HepG2 (cell line): ENCODE measurements at regions not wholly inside any gene's neighbourhood (a gene's known extent, or its start where the extent isn't known, plus 50 kb on each side); places are given as distances from the start of the nearest gene placed in this dataset.

Source experiments
- ATAC-seq: fragments of 200-7000 bp; cut with Tn5 transposase; 3 replicates; pipeline ENCODE4 v1.9.1; 2020; ENCODE audit warnings: mild to moderate bottlenecking, moderate library complexity
- BruUV-seq: library from RNA; stranded (reverse); fragments of 400-500 nt; replicated peaks from 2 replicates; lab custom pipeline; 2021; lab: Mats Ljungman, UMichigan
- CTCF ChIA-PET: fragments of 300-600 bp; formaldehyde crosslinking; extraction: SDS; loops from one replicate; lab custom pipeline; 2021; ENCODE audit warnings: low total read pairs, inconsistent platforms, low intra/inter-chr PET ratio; lab: Yijun Ruan, JAX
- POLR2A ChIA-PET: fragments of 350-600 bp; sonication (Branson Sonifier 250); formaldehyde crosslinking; loops from one replicate; lab custom pipeline; 2020; ENCODE audit warnings: antibody characterized with exemption, inconsistent platforms; lab: Yijun Ruan, JAX
- DNase-seq: peaks from one replicate; pipeline ENCODE4 v3.0.0-alpha.2; 2015; ENCODE audit warnings: low spot score
- FAIRE-seq: peaks from 3 replicates; lab custom pipeline; 2011; peaks lifted over from hg19 to GRCh38; lab: Jason Lieb, UNC
- H2AFZ ChIP-seq: one replicate; pipeline ENCODE4 v1.6.1; 2011; ENCODE audit warnings: low read length, inconsistent platforms
- H3K27ac ChIP-seq: fragments of 300-600 bp; 3 replicates; pipeline ENCODE4 v1.8.0; 2011; ENCODE audit warnings: mixed run types, mild to moderate bottlenecking, mixed read lengths, low read length, inconsistent platforms; ENCODE audit not compliant: insufficient read depth; ENCODE audit errors: extremely low read length
- H3K27me3 ChIP-seq, 2 experiments: fragments of 200-600 bp in 1 of 2; 2 replicates in 1 of 2; 3 replicates in 1 of 2; pipeline versions ENCODE4 v1.6.0 to v1.8.0; 2011; ENCODE audit warnings: low read length in 2 of 2, mild to moderate bottlenecking in 2 of 2, moderate library complexity in 2 of 2, inconsistent platforms in 1 of 2; ENCODE audit not compliant: insufficient read depth in 2 of 2, control insufficient read depth in 1 of 2
- H3K36me3 ChIP-seq, 2 experiments: fragments of 200-600 bp in 1 of 2; replicated peaks in 1 of 2; 2 replicates in 1 of 2; 3 replicates in 1 of 2; pipeline versions ENCODE4 v1.5.1 to v1.8.0; 2011; ENCODE audit warnings: low read length in 2 of 2, inconsistent platforms in 1 of 2; ENCODE audit not compliant: insufficient read depth in 2 of 2, control insufficient read depth in 1 of 2
- H3K4me1 ChIP-seq: 2 replicates; pipeline ENCODE4 v1.5.1; 2012; ENCODE audit warnings: low read length, inconsistent platforms; ENCODE audit not compliant: insufficient read depth
- H3K4me2 ChIP-seq: 2 replicates; pipeline ENCODE4 v1.6.0; 2011; ENCODE audit warnings: low read depth, low read length, inconsistent platforms
- H3K4me3 ChIP-seq, 3 experiments: fragments of 200-600 bp in 1 of 3; sonication (generic), shearing (Covaris generic) in 1 of 3; replicated peaks in 1 of 3; 2 replicates each; pipeline ENCODE4 v1.5.1; 2011 to 2016; ENCODE audit warnings: low read length in 3 of 3, inconsistent platforms in 2 of 3, low read depth in 2 of 3, mild to moderate bottlenecking in 2 of 3, control low read depth in 1 of 3, mixed read lengths in 1 of 3; ENCODE audit not compliant: insufficient read depth in 1 of 3
- H3K79me2 ChIP-seq: one replicate; pipeline ENCODE4 v1.6.1; 2011; ENCODE audit warnings: low read length, inconsistent platforms; ENCODE audit not compliant: insufficient read depth
- H3K9ac ChIP-seq: 2 replicates; pipeline ENCODE4 v1.6.0; 2011; ENCODE audit warnings: mild to moderate bottlenecking, low read depth, low read length, inconsistent platforms; ENCODE audit not compliant: insufficient read depth
- H3K9me3 ChIP-seq: 2 replicates; pipeline ENCODE4 v1.5.1; 2012; ENCODE audit warnings: mild to moderate bottlenecking, low read length
- H4K20me1 ChIP-seq: 2 replicates; pipeline ENCODE4 v1.6.0; 2011; ENCODE audit warnings: inconsistent platforms, mild to moderate bottlenecking, low read length, moderate library complexity; ENCODE audit not compliant: insufficient read depth
- ATM ChIP-seq: fragments of 450-650 bp; IDR thresholded peaks from 2 replicates; pipeline ENCODE4 v1.7.1; 2017; ENCODE audit warnings: mild to moderate bottlenecking, borderline replicate concordance
- ATRX ChIP-seq: sonication (generic); formaldehyde crosslinking; IDR thresholded peaks from 2 replicates; pipeline ENCODE4 v1.4.0; 2020; ENCODE audit warnings: missing genetic modification reagents, borderline replicate concordance
- EHMT2 ChIP-seq: fragments of 200-600 bp; sonication (generic); IDR thresholded peaks from 2 replicates; pipeline ENCODE4 v1.7.0; 2017; ENCODE audit warnings: antibody characterized with exemption, low read depth, low read length, borderline replicate concordance
- GATAD2A ChIP-seq: IDR thresholded peaks from 2 replicates; pipeline ENCODE4 v1.6.1; 2016
- GLI4 ChIP-seq: sonication (generic); formaldehyde crosslinking; IDR thresholded peaks from 2 replicates; pipeline ENCODE4 v1.5.1; 2020; ENCODE audit warnings: missing genetic modification reagents, mild to moderate bottlenecking, moderate library complexity, borderline replicate concordance
- HMG20A ChIP-seq: IDR thresholded peaks from 2 replicates; pipeline ENCODE4 v1.6.1; 2016; ENCODE audit warnings: borderline replicate concordance
- MIER2 ChIP-seq: IDR thresholded peaks from 2 replicates; pipeline ENCODE4 v1.6.1; 2016; ENCODE audit warnings: missing biosample characterization, missing genetic modification reagents
- MTF1 ChIP-seq: sonication (generic); formaldehyde crosslinking; IDR thresholded peaks from 2 replicates; pipeline ENCODE4 v1.5.0; 2020; ENCODE audit warnings: missing genetic modification reagents
- NFYB ChIP-seq: sonication (generic); formaldehyde crosslinking; IDR thresholded peaks from 2 replicates; pipeline ENCODE4 v1.4.0; 2020; ENCODE audit warnings: missing genetic modification reagents
- STAT5B ChIP-seq: sonication (generic); formaldehyde crosslinking; IDR thresholded peaks from 2 replicates; pipeline ENCODE4 v1.4.0; 2020; ENCODE audit warnings: missing genetic modification reagents
- ZBTB7B ChIP-seq: sonication (generic); formaldehyde crosslinking; IDR thresholded peaks from 2 replicates; pipeline ENCODE4 v1.4.0; 2020; ENCODE audit warnings: missing genetic modification reagents
- ZNF572 ChIP-seq: sonication (generic); formaldehyde crosslinking; IDR thresholded peaks from 2 replicates; pipeline ENCODE4 v1.5.1; 2020; ENCODE audit warnings: mild to moderate bottlenecking, missing genetic modification reagents
- ZNF777 ChIP-seq: sonication (generic); formaldehyde crosslinking; IDR thresholded peaks from 2 replicates; pipeline ENCODE4 v1.4.0; 2020; ENCODE audit warnings: missing genetic modification reagents
- WGBS: methylation state at CpG from one replicate; pipeline ENCODE4 v1.1.6; 2017; ENCODE audit warnings: low lambda C conversion rate; 5-methylcytosine and 5-hydroxymethylcytosine counted together
- in situ Hi-C: cut with HindIII; loops from 2 replicates; pipeline ENCODE4 v1.10.0; 2017; ENCODE audit warnings: low pct_unique_long_range_greater_than_20kb; ENCODE audit not compliant: extremely low pct_ligation_motif_present
- intact Hi-C: fragments of 100-400 bp; cut with micrococcal nuclease; formaldehyde crosslinking; loops from one replicate; pipeline ENCODE4 v1.10.0; 2022; ENCODE audit not compliant: unreplicated experiment
- TF ChIP-seq, protein P1 (sequence below): sonication (generic); formaldehyde crosslinking; IDR thresholded peaks from 2 replicates; pipeline ENCODE4 v1.5.0; 2020; ENCODE audit warnings: mild to moderate bottlenecking, missing genetic modification reagents
- TF ChIP-seq, protein P2 (sequence below): sonication (generic); formaldehyde crosslinking; IDR thresholded peaks from 2 replicates; pipeline ENCODE4 v1.5.0; 2020; ENCODE audit warnings: missing genetic modification reagents, mild to moderate bottlenecking, borderline replicate concordance
- TF ChIP-seq, protein P3 (sequence below): sonication (generic); formaldehyde crosslinking; IDR thresholded peaks from 2 replicates; pipeline ENCODE4 v1.5.1; 2020; ENCODE audit warnings: mild to moderate bottlenecking, missing genetic modification reagents, borderline replicate concordance
- TF ChIP-seq, protein P4 (sequence below): sonication (generic); formaldehyde crosslinking; IDR thresholded peaks from 2 replicates; pipeline ENCODE4 v1.9.0; 2021; ENCODE audit warnings: missing genetic modification reagents, mild to moderate bottlenecking, borderline replicate concordance

DNA sequence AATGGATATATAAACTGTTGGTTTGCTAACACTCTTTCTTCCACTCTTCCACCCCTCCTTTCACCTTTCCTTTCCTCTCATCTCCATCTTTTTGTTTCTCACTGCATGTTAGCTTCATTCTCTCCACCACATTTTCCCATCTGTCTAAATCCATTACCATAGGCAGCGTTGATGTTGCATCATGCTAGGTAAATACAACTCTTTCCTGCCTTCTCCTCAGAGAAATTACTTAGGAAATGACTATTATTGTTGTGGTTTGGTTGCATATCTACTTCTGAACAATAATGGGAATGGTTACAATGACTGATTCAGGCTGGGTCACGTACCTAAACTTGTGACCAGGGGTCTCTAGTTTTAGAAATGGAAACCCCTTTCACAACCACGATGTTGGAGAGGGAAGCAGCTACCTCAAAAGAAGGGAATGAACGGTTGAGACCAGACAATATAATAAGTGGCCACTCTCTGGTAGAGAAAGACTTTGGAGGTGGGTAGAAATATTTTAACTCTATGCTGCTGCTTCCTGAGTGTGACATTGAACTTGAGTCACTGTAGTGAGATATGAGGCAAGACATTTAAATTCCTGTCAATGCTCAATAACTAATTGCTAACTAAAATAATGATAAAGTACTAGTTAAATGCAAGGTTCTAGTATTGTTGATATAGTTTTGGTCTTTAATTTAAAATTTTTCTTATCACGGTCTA is 314.1 kb upstream of the TGFBR2 start:
- ChIA-PET CTCF (no interaction called here), POLR2A (interaction anchor here (1.3 to 1.9 kb wide), 2 partner anchors 16 to 33 kb away, joined by 4 to 5 read pairs; no protein-coding TSS in a partner anchor)
- BruUV-seq: no TSS peak
- intact Hi-C loops: loop anchor here (5.0 kb wide), 1 partner anchor 35 kb away; no protein-coding TSS in a partner anchor
- Histone ChIP-seq H4K20me1 (no peaks in the 10 kb centered on the region), H3K4me3 (no peak overlapping the region), H3K4me2 (no peak overlapping the region), H2AFZ (no peak overlapping the region), H3K4me1 (peaks cover 65% of the 10 kb centered on the region), H3K27ac (peak overlapping the region; percentile 4), H3K9me3 (no peaks in the 10 kb centered on the region), H3K9ac (no peak overlapping the region), H3K27me3 (no peaks in the 10 kb centered on the region), H3K36me3 (no peaks in the 10 kb centered on the region), H3K79me2 (no peaks in the 10 kb centered on the region)
- in situ Hi-C loops: no loop called here
- ATAC-seq (no peak), FAIRE-seq (no peak), DNase-seq (peak; percentile 65)
- WGBS: 79% methylated on average over 5 of the region's 5 CpGs
- peak; percentile 88 for TF ChIP-seq HMG20A
- TF ChIP-seq ATRX: no peak
- TF ChIP-seq, protein P1, sequence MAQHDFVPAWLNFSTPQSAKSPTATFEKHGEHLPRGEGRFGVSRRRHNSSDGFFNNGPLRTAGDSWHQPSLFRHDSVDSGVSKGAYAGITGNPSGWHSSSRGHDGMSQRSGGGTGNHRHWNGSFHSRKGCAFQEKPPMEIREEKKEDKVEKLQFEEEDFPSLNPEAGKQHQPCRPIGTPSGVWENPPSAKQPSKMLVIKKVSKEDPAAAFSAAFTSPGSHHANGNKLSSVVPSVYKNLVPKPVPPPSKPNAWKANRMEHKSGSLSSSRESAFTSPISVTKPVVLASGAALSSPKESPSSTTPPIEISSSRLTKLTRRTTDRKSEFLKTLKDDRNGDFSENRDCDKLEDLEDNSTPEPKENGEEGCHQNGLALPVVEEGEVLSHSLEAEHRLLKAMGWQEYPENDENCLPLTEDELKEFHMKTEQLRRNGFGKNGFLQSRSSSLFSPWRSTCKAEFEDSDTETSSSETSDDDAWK (CRISPR knock-in tag): no peak
- TF ChIP-seq, protein P2, sequence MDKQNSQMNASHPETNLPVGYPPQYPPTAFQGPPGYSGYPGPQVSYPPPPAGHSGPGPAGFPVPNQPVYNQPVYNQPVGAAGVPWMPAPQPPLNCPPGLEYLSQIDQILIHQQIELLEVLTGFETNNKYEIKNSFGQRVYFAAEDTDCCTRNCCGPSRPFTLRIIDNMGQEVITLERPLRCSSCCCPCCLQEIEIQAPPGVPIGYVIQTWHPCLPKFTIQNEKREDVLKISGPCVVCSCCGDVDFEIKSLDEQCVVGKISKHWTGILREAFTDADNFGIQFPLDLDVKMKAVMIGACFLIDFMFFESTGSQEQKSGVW (CRISPR knock-in tag): no peak
- peak; percentile 88 for TF ChIP-seq GATAD2A
- TF ChIP-seq GLI4: no peak
- no peak for TF ChIP-seq STAT5B (CRISPR knock-in tag)
- no peak for TF ChIP-seq ZNF777 (CRISPR knock-in tag)
- no peak for TF ChIP-seq MIER2 (CRISPR knock-in tag)
- TF ChIP-seq MTF1: no peak
- TF ChIP-seq, protein P3, sequence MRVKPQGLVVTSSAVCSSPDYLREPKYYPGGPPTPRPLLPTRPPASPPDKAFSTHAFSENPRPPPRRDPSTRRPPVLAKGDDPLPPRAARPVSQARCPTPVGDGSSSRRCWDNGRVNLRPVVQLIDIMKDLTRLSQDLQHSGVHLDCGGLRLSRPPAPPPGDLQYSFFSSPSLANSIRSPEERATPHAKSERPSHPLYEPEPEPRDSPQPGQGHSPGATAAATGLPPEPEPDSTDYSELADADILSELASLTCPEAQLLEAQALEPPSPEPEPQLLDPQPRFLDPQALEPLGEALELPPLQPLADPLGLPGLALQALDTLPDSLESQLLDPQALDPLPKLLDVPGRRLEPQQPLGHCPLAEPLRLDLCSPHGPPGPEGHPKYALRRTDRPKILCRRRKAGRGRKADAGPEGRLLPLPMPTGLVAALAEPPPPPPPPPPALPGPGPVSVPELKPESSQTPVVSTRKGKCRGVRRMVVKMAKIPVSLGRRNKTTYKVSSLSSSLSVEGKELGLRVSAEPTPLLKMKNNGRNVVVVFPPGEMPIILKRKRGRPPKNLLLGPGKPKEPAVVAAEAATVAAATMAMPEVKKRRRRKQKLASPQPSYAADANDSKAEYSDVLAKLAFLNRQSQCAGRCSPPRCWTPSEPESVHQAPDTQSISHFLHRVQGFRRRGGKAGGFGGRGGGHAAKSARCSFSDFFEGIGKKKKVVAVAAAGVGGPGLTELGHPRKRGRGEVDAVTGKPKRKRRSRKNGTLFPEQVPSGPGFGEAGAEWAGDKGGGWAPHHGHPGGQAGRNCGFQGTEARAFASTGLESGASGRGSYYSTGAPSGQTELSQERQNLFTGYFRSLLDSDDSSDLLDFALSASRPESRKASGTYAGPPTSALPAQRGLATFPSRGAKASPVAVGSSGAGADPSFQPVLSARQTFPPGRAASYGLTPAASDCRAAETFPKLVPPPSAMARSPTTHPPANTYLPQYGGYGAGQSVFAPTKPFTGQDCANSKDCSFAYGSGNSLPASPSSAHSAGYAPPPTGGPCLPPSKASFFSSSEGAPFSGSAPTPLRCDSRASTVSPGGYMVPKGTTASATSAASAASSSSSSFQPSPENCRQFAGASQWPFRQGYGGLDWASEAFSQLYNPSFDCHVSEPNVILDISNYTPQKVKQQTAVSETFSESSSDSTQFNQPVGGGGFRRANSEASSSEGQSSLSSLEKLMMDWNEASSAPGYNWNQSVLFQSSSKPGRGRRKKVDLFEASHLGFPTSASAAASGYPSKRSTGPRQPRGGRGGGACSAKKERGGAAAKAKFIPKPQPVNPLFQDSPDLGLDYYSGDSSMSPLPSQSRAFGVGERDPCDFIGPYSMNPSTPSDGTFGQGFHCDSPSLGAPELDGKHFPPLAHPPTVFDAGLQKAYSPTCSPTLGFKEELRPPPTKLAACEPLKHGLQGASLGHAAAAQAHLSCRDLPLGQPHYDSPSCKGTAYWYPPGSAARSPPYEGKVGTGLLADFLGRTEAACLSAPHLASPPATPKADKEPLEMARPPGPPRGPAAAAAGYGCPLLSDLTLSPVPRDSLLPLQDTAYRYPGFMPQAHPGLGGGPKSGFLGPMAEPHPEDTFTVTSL (CRISPR knock-in tag): peak; percentile 74; the same call in 1 of the 2 replicates
- 0 out of 2 replicates have a peak, but pooled peaks have one; percentile 28 for TF ChIP-seq EHMT2
- TF ChIP-seq, protein P4, sequence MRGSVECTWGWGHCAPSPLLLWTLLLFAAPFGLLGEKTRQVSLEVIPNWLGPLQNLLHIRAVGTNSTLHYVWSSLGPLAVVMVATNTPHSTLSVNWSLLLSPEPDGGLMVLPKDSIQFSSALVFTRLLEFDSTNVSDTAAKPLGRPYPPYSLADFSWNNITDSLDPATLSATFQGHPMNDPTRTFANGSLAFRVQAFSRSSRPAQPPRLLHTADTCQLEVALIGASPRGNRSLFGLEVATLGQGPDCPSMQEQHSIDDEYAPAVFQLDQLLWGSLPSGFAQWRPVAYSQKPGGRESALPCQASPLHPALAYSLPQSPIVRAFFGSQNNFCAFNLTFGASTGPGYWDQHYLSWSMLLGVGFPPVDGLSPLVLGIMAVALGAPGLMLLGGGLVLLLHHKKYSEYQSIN: no peak
- no peak for TF ChIP-seq ZNF572 (CRISPR knock-in tag)
- TF ChIP-seq NFYB (CRISPR knock-in tag): no peak
- no peak for TF ChIP-seq ATM
- 0 out of 2 replicates have a peak, but pooled peaks have one; percentile 23 for TF ChIP-seq ZBTB7B (CRISPR knock-in tag)
